HG03045 (cell line): ENCODE measurements at regions not wholly inside any gene's neighbourhood (a gene's known extent, or its start where the extent isn't known, plus 50 kb on each side); places are given as distances from the start of the nearest gene placed in this dataset.
"Not testable (repeated sequence)": the region's sequence is repeated elsewhere in the genome, so short reads cannot be mapped to it uniquely, and the experiment has no call there.

ENCODE experiments used
- ATAC-seq: cut with Tn5 transposase; IDR thresholded peaks from one replicate; pipeline ENCODE4 v1.9.1; 2021; ENCODE audit warnings: mild to moderate bottlenecking, moderate library complexity; ENCODE audit not compliant: unreplicated experiment

GRCh38 chrY:7588176-7588575 is 676.6 kb upstream of the AMELY start:
- not testable (repeated sequence) for ATAC-seq

- no peak for ATAC-seq
Observed at GRCh38 chrY:7562541-7562940, 651.0 kb upstream of the AMELY start.

DNA sequence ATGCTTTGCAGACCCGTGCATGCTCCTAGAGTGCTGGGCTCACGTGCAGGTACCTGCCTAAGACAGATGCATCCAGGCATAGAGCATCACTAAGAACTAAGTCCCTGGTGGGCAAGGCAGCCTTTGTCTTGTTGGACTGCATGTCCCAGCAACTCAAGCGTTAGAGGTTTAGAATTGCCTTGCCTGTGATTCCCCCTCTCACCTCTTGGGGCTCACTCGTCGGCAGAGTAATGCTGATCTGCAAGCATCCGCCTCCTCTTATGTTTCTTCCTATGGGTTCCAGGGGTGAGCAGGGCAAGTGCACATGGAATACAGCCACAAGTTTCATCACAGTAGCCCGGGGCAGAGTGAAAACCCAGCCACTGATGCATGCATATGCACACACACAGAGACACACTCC is 646.1 kb upstream of the AMELY start:
- no peak for ATAC-seq

DNA sequence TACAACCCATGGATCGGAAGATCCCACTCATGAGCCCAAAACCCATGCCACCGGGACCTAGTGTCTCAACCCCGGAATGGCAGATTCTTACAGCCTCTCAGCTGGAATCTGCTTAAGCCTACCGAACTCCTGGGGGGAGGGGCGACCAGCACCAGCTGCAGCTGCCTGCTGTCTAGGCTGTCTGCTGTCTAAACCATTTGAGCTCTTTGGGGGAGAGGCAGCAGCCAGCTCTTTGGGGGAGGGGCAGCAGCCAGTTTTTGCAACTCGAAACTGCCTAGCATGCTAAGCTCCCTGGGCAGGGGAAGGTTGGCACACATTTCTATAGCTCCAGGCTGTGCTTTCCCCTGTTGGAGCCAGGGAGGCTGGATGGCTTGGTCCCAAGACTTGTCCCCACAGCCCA is 643.5 kb upstream of the AMELY start:
- no peak for ATAC-seq

GRCh38 chrY:7545060-7545459 is 633.5 kb upstream of the AMELY start:
- no peak for ATAC-seq

DNA sequence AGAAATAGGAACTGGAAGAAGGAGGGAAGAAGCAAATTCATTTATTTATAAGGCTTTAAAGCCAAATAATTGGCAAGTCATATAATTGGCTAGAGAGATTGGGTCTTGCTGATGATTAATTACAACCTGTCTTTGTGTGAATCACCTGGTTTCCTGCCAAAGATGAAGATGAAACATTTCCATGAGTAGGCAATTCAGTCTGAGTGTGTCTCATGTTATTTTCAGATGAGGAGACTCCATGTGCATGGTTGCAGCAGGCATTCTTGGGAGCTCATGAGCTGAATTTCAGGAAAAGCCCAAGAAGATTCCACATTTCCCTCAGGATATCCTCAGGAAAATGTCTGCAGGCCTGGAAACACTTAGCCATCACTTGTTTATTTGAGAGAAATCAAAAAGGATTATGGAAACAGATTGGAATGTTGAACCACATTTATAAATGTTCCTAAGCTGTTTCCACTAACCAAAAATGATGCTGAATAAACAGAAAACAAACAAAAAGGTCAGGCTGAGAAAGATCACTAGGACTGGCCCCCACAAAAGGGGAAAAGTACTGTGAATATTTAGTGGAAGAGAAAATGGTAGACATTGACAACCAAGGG is 632.7 kb upstream of the AMELY start:
- ATAC-seq = no peak

GRCh38 chrY:7543506-7543905 is 632.0 kb upstream of the AMELY start:
- no peak for ATAC-seq

DNA sequence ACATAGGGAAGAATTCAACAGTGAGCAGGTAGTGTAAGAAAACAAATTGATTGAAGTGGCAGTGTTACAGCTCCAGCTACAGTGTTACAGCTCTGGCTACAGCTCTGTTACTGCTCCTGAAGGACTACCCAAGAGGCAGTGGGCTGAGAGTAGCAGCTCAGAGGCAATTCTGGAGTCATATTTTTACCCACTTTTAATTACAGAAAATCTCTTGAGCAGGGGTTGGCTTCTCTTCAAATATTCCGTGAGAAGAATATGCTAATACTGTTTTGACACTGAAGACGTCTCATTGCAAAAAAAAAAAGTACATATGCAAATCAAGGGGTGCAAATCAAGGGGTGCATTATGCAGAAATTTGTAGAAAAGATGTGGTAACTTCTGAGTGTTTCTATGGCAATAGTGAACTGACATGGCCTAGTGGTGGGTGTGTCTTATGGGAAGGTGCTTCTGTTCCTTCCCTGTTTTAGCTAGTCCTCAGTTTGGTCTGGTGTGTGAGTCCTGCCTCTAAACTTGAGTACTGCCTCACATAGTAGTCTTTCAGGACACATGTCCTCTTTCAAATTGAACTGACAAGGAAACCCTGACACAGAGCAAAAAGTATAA is 630.8 kb upstream of the AMELY start:
- ATAC-seq = no peak

DNA sequence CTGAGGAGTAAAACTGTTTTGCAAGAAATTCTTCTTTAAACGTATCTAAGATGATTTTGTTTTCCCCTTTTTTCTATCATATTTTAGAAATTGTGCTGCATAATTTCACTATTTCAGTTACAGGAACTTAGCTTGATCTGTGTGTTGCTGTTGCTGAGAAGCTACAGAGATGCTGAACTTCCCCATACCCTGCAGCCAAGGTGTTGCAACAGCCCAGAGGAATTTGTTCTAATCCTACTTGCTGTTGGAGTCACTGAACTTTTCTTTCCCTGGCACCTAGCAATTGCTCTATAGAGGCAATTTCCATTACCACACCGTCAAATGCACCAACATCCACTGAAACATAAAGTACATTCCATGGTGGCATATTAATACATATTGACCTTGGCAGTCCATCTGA is 617.8 kb upstream of the AMELY start:
- ATAC-seq = no peak

- not testable (repeated sequence) for ATAC-seq
Observed at GRCh38 chrY:7527568-7527967, 616.0 kb upstream of the AMELY start.

DNA sequence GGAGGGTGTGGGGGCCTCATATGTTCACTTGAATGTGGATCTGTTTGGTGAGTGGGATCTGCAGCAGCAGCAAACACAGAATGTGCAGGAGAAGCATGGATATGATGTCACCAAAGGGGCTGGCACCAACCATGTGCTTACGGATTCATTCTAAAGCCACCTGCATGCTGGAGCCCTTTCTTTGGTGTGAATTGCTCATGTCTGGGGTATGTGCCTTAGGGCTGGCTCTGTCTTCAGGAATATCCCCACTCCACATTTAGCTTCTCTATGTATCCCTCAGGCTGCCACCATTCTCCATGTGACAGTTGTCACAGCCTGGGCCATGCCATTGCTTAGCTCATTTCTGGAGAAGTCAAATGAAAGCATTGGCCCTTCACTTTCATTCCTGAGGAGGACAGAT is 606.8 kb upstream of the AMELY start:
- ATAC-seq = no peak

DNA sequence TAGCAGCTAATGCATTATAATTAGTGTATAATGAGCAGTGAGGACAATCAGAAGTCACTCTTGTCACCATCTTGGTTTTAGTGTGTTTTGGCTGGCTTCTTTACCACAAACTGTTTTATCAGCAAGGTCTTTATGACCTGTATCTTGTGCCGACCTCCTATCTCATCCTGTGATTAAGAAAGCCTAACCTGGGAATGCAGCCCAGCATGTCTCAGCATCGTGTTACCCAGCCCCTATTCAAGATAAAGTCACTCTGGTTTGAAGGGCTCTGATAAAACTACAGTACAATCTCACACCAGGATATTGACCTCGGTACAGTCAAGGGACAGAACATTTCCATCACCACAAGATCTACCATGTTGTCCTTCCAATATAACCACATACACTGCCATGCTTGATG is 604.7 kb upstream of the AMELY start:
- ATAC-seq = no peak

DNA sequence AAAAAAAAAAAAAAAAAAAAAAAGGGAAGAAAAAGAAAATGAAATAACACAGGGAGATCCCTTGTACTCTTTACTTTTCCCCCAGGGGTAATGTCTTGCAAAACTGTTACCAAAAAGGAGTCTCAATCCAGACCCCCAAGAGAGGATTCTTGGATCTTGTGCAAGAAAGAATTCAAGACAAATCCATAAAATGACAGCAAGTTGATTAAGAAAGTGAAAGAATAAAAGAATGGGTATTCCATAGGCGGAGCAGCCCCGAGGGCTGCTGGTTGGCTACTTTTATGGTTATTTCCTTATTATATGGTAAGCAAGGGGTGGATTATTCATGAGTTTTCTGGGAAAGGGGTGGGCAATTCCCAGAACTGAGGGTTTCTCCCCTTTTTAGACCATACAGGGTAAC is 604.3 kb upstream of the AMELY start:
- ATAC-seq = no peak

DNA sequence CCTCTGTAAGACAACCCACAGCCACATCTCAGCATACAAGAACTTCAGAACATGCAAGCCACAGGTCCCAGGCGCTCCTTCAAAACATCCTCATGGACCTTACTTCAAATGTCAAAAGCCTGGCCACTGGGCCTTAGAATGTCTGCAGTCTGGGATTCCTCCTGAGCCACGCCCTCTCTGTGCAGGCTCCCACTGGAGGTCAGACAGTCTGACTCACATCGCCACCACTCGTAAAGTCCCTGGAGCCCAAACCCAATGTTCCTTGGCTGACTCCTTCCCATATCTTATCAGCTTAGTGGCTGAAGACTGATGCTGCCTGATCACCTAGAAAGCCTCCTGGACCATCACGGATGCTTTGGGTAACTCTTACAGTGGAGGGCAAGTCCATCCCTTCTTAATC is 591.3 kb upstream of the AMELY start:
- ATAC-seq = no peak

DNA sequence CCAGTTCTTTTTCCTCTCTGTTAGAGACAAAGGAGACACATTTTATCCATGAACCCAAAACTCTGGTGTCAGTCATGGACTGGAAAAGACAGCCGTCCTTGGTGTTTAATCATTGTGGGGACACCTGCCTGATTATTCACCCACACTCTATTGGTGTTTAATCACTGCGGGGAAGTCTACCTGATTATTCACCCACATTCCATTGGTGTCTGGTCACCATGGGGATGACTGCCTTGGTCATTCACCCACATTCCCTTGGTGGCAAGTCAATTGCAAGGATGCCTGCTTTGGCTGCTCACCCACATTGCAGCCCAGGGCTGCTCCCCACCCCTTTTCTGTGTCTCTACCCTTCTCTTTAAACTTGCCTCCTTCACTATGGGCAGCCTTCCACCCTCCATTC is 589.7 kb upstream of the AMELY start:
- ATAC-seq = no peak

DNA sequence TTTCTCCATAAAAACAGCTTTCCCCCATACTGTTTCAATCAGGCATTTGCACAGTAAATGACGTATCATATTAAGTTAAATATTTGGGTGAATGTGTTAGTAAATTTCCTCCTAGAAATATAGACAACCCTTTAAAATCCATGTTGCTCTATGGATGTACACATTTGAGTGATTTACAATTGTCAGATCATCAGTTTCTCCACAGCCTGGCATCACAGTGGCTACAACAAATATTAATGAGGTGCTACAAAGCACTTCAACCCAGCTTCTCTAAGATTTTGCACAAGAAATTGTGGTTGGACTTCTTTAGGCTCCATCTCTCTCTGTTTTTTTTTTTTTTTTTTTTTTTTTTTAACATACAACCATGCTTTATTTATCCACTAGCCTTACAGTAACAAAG is 584.4 kb upstream of the AMELY start:
- no peak for ATAC-seq

GRCh38 chrY:7484455-7485285 is 573.1 kb upstream of the AMELY start:
- ATAC-seq = not testable (repeated sequence)

DNA sequence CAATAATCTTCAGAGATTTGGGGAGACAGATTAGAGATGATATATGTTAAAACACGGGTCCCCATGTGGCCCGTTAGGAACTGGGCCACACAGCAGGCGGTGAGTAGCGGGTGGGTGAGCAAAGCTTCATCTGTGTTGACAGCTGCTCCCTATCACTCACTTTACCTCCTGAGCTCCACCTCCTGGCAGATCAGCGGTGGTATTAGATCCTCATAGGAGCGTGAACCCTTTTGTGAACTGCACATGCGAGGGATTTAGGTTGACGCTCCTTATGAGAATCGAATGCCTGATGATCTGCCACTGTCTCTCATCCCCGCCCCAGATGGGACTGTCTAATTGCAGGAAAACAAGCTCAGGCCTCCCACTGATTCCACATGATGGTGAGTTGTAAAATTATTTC is 560.4 kb upstream of the AMELY start:
- no peak for ATAC-seq

- no peak for ATAC-seq
Observed at GRCh38 chrY:7470037-7470436, 558.5 kb upstream of the AMELY start.

GRCh38 chrY:7468951-7469745 is 557.6 kb upstream of the AMELY start:
- ATAC-seq = no peak

- ATAC-seq = no peak
Observed at GRCh38 chrY:7467796-7468520, 556.4 kb upstream of the AMELY start.
